Embryonic facial prominence (tissue), 1 donor: ENCODE measurements at regions not wholly inside any gene's neighbourhood (a gene's known extent, or its start where the extent isn't known, plus 50 kb on each side); places are given as distances from the start of the nearest gene placed in this dataset.

ENCODE experiments used
- DNase-seq: peaks from one replicate; pipeline ENCODE4 v3.0.0-alpha.2; 2016; ENCODE audit errors: extremely low spot score

- no peak for DNase-seq
Measured at GRCh38 chr2:37471994-37472393, 127.6 kb downstream of the QPCT start.

- no peak for DNase-seq
Measured at GRCh38 chr2:37472959-37473358, 128.5 kb downstream of the QPCT start.

GRCh38 chr2:37476411-37476810 lies 132.0 kb downstream of the QPCT start:
- DNase-seq = no peak

DNA sequence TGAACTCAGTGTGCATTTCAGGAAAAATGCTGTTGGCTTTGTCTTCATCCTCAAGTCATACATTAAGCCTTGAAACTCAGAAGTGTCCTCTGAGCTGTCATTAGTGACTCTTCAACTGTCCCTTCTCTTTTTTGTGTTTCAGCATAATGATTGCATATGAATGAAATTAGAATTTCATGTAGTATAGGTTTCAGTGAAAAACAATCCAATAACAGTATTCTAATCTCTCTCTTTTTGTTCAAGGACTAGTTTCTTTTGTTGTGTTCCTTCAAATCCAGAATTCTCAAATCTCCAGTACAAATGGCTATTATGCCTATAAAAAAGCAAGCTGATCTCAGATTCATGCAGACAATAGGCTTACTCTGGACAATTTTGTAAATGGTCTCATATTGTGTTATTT lies 133.5 kb downstream of the QPCT start:
- DNase-seq = no peak

DNA sequence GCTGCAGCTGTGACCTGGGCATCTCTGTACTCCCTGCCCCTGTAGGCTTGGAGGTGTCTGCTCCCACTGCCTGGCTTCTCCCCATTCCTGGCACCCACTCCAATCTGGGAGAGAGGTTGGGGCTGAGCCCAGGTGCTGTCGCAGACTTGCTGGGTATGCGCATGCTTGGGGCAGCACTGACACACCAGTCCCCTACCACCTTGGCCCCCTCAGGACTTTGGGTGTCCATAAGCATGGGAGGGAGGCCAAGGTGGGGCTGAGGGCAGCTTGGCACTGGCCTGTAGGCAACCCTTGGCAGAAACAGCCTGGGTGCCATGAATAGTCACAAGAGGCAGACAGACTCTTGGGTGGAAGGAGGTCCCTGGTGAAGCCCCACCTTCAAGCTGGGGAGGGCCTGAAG lies 136.8 kb downstream of the QPCT start:
- DNase-seq = no peak

- no peak for DNase-seq
Measured at GRCh38 chr2:37489041-37489456, 144.6 kb downstream of the QPCT start.

DNA sequence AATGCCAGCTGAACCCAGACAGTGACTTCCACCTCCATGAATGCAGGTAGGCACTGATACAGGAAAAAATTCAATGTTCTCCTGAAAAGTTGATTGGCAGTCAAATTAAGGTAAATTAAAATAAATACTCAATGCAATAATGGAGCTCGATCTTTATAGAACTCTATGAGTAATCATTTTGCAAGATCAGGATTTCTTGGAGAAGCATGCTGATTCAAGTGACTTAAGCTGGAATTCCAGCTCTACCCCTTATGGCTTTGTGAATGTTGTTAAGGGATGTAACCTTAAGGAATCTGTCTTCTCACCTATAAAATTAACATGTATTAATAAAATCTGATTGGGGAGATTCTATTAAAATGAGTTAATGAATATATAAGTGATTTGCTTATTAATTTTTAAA lies 145.1 kb downstream of the QPCT start:
- DNase-seq = no peak

DNA sequence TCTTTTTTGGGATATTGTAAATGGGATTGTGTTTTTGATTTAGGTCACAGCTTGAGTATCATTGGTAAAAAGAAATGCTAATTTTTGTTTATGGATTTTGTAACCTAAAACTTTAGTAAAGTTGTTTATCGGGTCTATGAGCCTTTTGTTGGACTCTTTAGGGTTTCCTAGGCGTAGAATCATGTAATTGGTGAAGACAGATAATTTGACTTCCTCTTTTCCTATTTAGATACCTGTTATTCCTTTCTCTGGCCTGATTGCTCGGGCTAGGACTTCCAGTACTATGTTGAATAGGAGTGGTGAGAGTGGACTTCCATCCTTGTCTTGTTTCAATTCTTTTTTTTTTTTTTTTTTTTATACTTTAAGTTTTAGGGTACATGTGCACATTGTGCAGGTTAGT lies 149.0 kb downstream of the QPCT start:
- DNase-seq = no peak

DNA sequence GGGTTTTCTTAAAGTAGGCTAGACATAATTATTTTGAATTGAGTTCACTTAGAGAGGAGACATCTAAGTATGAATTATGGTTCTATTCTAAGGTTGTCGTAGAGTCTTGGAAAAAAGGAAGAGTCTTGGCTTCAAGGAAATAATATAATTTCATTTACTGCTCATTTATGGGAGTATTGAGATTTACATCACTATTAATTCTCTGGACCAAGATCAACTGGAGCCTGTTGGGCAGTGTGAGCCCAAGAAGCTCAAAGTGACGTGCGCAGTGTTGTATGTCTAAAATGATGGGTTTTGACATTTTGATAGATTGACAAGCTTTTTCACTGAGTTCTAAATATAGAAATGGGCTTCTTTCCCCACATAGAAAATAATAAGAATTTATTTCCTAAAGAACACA lies 154.7 kb downstream of the QPCT start:
- no peak for DNase-seq

- no peak for DNase-seq
Measured at GRCh38 chr2:37500031-37500430, 155.6 kb downstream of the QPCT start.

GRCh38 chr2:37501113-37501512 lies 156.7 kb downstream of the QPCT start:
- no peak for DNase-seq

GRCh38 chr2:37506407-37507050 lies 162.1 kb downstream of the QPCT start:
- DNase-seq = no peak

- no peak for DNase-seq
Measured at GRCh38 chr2:37507051-37507410, 162.6 kb downstream of the QPCT start.

DNA sequence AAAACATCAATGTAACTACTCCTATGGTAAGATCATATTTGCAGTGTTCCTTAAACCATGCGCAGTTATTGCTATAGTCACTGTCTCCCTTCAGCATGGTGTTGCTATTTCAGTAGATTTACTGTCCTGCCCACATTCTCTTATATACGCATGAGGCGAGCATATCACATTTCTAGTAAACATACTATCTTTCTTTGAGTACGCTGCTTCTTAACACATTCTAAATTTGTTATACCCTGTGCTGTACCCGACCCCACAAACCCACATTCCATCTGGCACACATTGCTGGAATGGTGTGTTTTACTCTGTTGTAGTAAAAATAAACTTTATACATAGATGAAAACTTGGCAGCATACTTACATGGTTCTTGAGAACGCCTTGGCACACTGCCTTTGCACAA lies 163.3 kb downstream of the QPCT start:
- DNase-seq = peak; percentile 44

DNA sequence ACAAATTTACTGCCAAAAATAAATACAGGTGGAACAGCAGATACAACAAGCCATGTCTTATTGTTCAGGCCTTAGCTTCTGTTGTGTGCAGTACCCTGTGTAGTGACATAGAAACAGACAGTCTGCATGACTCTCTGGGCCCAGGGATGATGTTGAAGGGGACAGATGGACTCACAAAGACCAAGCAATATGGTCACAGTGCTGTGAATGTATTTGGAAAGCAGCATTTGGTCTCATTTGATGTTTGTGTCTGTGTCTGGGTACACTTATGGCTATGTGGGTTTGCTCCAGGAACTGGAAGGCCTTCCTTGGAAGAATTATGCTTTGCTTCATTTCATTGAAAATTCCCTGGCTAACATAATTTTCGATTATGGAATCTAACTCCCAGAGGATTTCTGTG lies 158.5 kb downstream of the CDC42EP3 start:
- no peak for DNase-seq

- DNase-seq = no peak
Measured at GRCh38 chr2:37523814-37524362, 147.6 kb downstream of the CDC42EP3 start.

GRCh38 chr2:37526323-37526722 lies 145.1 kb downstream of the CDC42EP3 start:
- no peak for DNase-seq

- no peak for DNase-seq
Measured at GRCh38 chr2:37526856-37527255, 144.6 kb downstream of the CDC42EP3 start.

GRCh38 chr2:37527361-37527760 lies 144.1 kb downstream of the CDC42EP3 start:
- DNase-seq = no peak

GRCh38 chr2:37529830-37530415 lies 141.5 kb downstream of the CDC42EP3 start:
- DNase-seq = no peak

DNA sequence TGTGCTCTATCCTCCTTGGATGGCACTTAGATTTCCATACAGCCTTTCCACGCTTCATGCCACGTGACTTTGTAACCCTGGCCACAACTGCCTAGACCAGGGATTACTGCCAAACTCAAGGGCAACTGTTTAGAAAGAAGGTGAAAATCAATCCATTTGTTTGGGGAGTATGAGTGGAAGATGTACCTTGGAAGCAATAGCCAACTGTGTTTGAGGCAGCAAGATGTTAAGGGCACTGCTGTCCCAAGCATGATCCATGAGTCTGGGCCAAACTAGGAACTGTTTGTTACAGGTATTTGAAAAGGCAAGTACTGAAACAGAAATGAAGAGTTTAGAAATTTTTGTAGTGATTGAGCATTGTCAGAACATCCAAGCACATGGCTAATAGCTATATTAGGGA lies 138.9 kb downstream of the CDC42EP3 start:
- no peak for DNase-seq

- DNase-seq = no peak
Measured at GRCh38 chr2:37537316-37537715, 134.1 kb downstream of the CDC42EP3 start.

DNA sequence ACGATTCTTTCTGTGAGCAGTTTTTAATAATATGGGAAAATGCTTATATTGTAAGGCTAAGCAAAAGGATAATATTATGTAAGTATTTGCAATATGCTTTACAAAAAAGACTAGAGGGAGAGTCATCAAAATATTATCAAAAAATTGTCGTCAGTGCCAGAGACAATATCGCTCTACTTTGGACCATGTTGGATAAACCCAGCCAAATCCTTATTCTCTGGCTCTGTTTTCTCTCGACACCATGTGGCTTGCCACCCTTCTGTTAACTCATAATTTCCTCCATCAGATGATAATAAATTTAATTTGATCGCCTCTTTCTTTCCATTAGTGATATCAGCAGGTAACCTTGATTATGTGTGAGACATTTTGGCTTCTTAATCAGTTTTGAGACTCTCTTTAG lies 129.9 kb downstream of the CDC42EP3 start:
- no peak for DNase-seq
